Ascending aorta (tissue), 2 donors: ENCODE measurements at regions not wholly inside any gene's neighbourhood (a gene's known extent, or its start where the extent isn't known, plus 50 kb on each side); places are given as distances from the start of the nearest gene placed in this dataset.
A peak's percentile ranks its signal among the peaks of the same experiment; 100 is the strongest.

ENCODE experiments used
- DNase-seq, 2 donors: peaks; one replicate each; pipeline ENCODE4 v3.0.0-alpha.2; 2019; ENCODE audit warnings: low spot score in 2 of 2
- H3K27ac ChIP-seq, 2 donors: fragments of 200-600 bp; sonication (generic); one replicate each; pipeline ENCODE4 v1.5.1; 2016 to 2017; ENCODE audit warnings: mild to moderate bottlenecking in 1 of 2
- H3K27me3 ChIP-seq: fragments of 200-600 bp; sonication (generic); one replicate; pipeline ENCODE4 v1.5.1; 2017
- H3K36me3 ChIP-seq, 2 donors: fragments of 200-600 bp; sonication (generic); one replicate each; pipeline ENCODE4 v1.5.1; 2016
- H3K4me1 ChIP-seq, 2 donors: fragments of 200-600 bp; sonication (generic); one replicate each; pipeline ENCODE4 v1.5.1; 2016 to 2017; ENCODE audit warnings: mild to moderate bottlenecking in 1 of 2
- H3K4me3 ChIP-seq, 2 donors: fragments of 200-600 bp; sonication (generic); one replicate each; pipeline ENCODE4 v1.5.1; 2016 to 2017; ENCODE audit warnings: mild to moderate bottlenecking in 1 of 2
- H3K9me3 ChIP-seq, 2 donors: fragments of 200-600 bp; sonication (generic); one replicate each; pipeline ENCODE4 v1.5.1; 2016
- CTCF ChIP-seq, 3 experiments: fragments of 200-600 bp in 2 of 3; fragments of 450-650 bp in 1 of 3; sonication (generic) in 2 of 3; IDR thresholded peaks; one replicate each; pipeline ENCODE4 v1.5.1; 2016 to 2019; ENCODE audit warnings: antibody characterized with exemption in 3 of 3, mild to moderate bottlenecking in 1 of 3, moderate library complexity in 1 of 3
- intact Hi-C: fragments of 100-400 bp; cut with DNase I; formaldehyde crosslinking; loops from one replicate; pipeline ENCODE4 v1.15.1; 2023

- H3K27ac ChIP-seq, result no peak overlapping the region
- H3K27me3 ChIP-seq, result no peaks in the 10 kb centered on the region
- H3K4me1 ChIP-seq, result no peaks in the 10 kb centered on the region
- TF ChIP-seq CTCF (IDR thresholded peaks at IDR 0.05), result no peak
- no peaks in the 10 kb centered on the region for H3K36me3 ChIP-seq
- H3K4me3 ChIP-seq, result no peak overlapping the region
- no peak for DNase-seq
- intact Hi-C loops, result no loop called here
- H3K9me3 ChIP-seq, result no peaks in the 10 kb centered on the region
Measured at GRCh38 chr4:117225471-117225870, 140.1 kb upstream of the TRAM1L1 start.

- Histone ChIP-seq H3K27ac (no peak overlapping the region), H3K9me3 (no peaks in the 10 kb centered on the region), H3K4me3 (no peak overlapping the region), H3K27me3 (no peaks in the 10 kb centered on the region), H3K4me1 (no peaks in the 10 kb centered on the region), H3K36me3 (no peaks in the 10 kb centered on the region)
- intact Hi-C loops, result no loop called here
- DNase-seq, result no peak
- TF ChIP-seq CTCF (IDR thresholded peaks at IDR 0.05), result no peak
Measured at GRCh38 chr4:117227925-117228324, 142.5 kb upstream of the TRAM1L1 start.

- no peak overlapping the region for H3K4me3 ChIP-seq
- no peak for TF ChIP-seq CTCF (IDR thresholded peaks at IDR 0.05)
- no peaks in the 10 kb centered on the region for H3K4me1 ChIP-seq
- intact Hi-C loops, result no loop called here
- no peaks in the 10 kb centered on the region for H3K27me3 ChIP-seq
- H3K36me3 ChIP-seq, result no peaks in the 10 kb centered on the region
- H3K27ac ChIP-seq, result no peak overlapping the region
- DNase-seq, result peak in 1 of 2 donors; percentile 58
- H3K9me3 ChIP-seq, result no peaks in the 10 kb centered on the region
Measured at GRCh38 chr4:117239434-117239833, 154.1 kb upstream of the TRAM1L1 start.

- no peak for TF ChIP-seq CTCF (IDR thresholded peaks at IDR 0.05)
- Histone ChIP-seq H3K27me3 (no peaks in the 10 kb centered on the region), H3K36me3 (no peaks in the 10 kb centered on the region), H3K27ac (no peak overlapping the region), H3K4me3 (no peak overlapping the region), H3K9me3 (peaks cover 0 to 5% of the 10 kb centered on the region in 2 donors), H3K4me1 (no peaks in the 10 kb centered on the region)
- DNase-seq, result no peak
- intact Hi-C loops, result no loop called here
Measured at GRCh38 chr4:117249333-117249732, 164.0 kb upstream of the TRAM1L1 start.

- Histone ChIP-seq H3K4me1 (no peaks in the 10 kb centered on the region), H3K27me3 (no peaks in the 10 kb centered on the region), H3K36me3 (no peaks in the 10 kb centered on the region), H3K27ac (no peak overlapping the region), H3K9me3 (no peaks in the 10 kb centered on the region), H3K4me3 (no peak overlapping the region)
- DNase-seq, result no peak
- intact Hi-C loops, result no loop called here
- TF ChIP-seq CTCF (IDR thresholded peaks at IDR 0.05), result no peak
Measured at GRCh38 chr4:117264072-117264471, 178.7 kb upstream of the TRAM1L1 start.

GRCh38 chr4:117267317-117267716, 181.9 kb upstream of the TRAM1L1 start:
- no peak overlapping the region for H3K4me3 ChIP-seq
- no peaks in the 10 kb centered on the region for H3K27me3 ChIP-seq
- no peaks in the 10 kb centered on the region for H3K9me3 ChIP-seq
- intact Hi-C loops, result no loop called here
- no peak for TF ChIP-seq CTCF (IDR thresholded peaks at IDR 0.05)
- no peaks in the 10 kb centered on the region for H3K36me3 ChIP-seq
- H3K4me1 ChIP-seq, result no peaks in the 10 kb centered on the region
- no peak for DNase-seq
- no peak overlapping the region for H3K27ac ChIP-seq
